Thoracic aorta (tissue), 2 donors: ENCODE measurements at regions not wholly inside any gene's neighbourhood (a gene's known extent, or its start where the extent isn't known, plus 50 kb on each side); places are given as distances from the start of the nearest gene placed in this dataset.
"Not testable (repeated sequence)": the region's sequence is repeated elsewhere in the genome, so short reads cannot be mapped to it uniquely, and the experiment has no call there.

Source experiments
- ATAC-seq: fragments of 150-250 bp; one replicate; pipeline ENCODE4 v1.8.0; 2017; ENCODE audit warnings: low read depth; ENCODE audit not compliant: insufficient number of reproducible peaks, low FRiP score
- DNase-seq: peaks from one replicate; pipeline ENCODE4 v3.0.0-alpha.2; 2020; ENCODE audit warnings: low spot score
- H3K27ac ChIP-seq, 2 donors: fragments of 200-600 bp; sonication (generic); 1 replicate in 1 of 2; 2 replicates in 1 of 2; pipeline ENCODE4 v1.5.1; 2016; ENCODE audit warnings: mild to moderate bottlenecking in 2 of 2, moderate library complexity in 2 of 2
- H3K27me3 ChIP-seq: fragments of 200-600 bp; sonication (generic); replicated peaks from 2 replicates; pipeline ENCODE4 v1.6.0; 2016; ENCODE audit warnings: mild to moderate bottlenecking; ENCODE audit not compliant: insufficient read depth
- H3K36me3 ChIP-seq: fragments of 200-600 bp; sonication (generic); one replicate; pipeline ENCODE4 v1.5.1; 2016
- H3K4me1 ChIP-seq, 2 donors: fragments of 200-600 bp; sonication (generic); 1 replicate in 1 of 2; 2 replicates in 1 of 2; pipeline versions ENCODE4 v1.5.1 to v1.6.0; 2016; ENCODE audit warnings: low read depth in 2 of 2, mild to moderate bottlenecking in 1 of 2; ENCODE audit not compliant: control insufficient read depth in 1 of 2
- H3K4me3 ChIP-seq: fragments of 200-600 bp; sonication (generic); 2 replicates; pipeline ENCODE4 v1.5.1; 2016; ENCODE audit warnings: mild to moderate bottlenecking
- H3K9me3 ChIP-seq: fragments of 200-600 bp; sonication (generic); 2 replicates; pipeline ENCODE4 v1.5.1; 2016
- CTCF ChIP-seq: fragments of 200-600 bp; sonication (generic); IDR thresholded peaks from one replicate; pipeline ENCODE4 v1.5.1; 2019; ENCODE audit warnings: antibody characterized with exemption

- H3K27me3 ChIP-seq, result no peaks in the 10 kb centered on the region
- no peaks in the 10 kb centered on the region for H3K36me3 ChIP-seq
- no peaks in the 10 kb centered on the region for H3K9me3 ChIP-seq
- H3K4me1 ChIP-seq, result no peaks in the 10 kb centered on the region
- H3K27ac ChIP-seq, result no peak overlapping the region
- no peak overlapping the region for H3K4me3 ChIP-seq
- DNase-seq (no peak), ATAC-seq (no peak)
- TF ChIP-seq CTCF, result no peak
Measured at GRCh38 chr14:88962356-88962755, 137.9 kb downstream of the TTC8 start.

- no peaks in the 10 kb centered on the region for H3K4me1 ChIP-seq
- no peak for TF ChIP-seq CTCF
- no peaks in the 10 kb centered on the region for H3K27me3 ChIP-seq
- no peak for DNase-seq
- no peaks in the 10 kb centered on the region for H3K36me3 ChIP-seq
- H3K9me3 ChIP-seq, result no peaks in the 10 kb centered on the region
- no peak overlapping the region for H3K4me3 ChIP-seq
- ATAC-seq, result no peak
- H3K27ac ChIP-seq, result no peak overlapping the region
Measured at GRCh38 chr14:88967299-88967698, 142.8 kb downstream of the TTC8 start.

- DNase-seq (no peak), ATAC-seq (no peak)
- no peak for TF ChIP-seq CTCF
- Histone ChIP-seq H3K27ac (no peak overlapping the region), H3K4me3 (no peak overlapping the region), H3K36me3 (no peaks in the 10 kb centered on the region), H3K27me3 (no peaks in the 10 kb centered on the region), H3K4me1 (no peaks in the 10 kb centered on the region), H3K9me3 (no peaks in the 10 kb centered on the region)
Measured at GRCh38 chr14:88975043-88975830, 150.8 kb downstream of the TTC8 start.

- Histone ChIP-seq H3K36me3 (no peaks in the 10 kb centered on the region), H3K9me3 (no peaks in the 10 kb centered on the region), H3K27me3 (no peaks in the 10 kb centered on the region), H3K27ac (no peak overlapping the region), H3K4me3 (no peak overlapping the region), H3K4me1 (no peaks in the 10 kb centered on the region)
- ATAC-seq, result no peak
- no peak for DNase-seq
- TF ChIP-seq CTCF, result no peak
Measured at GRCh38 chr14:88975926-88976325, 151.5 kb downstream of the TTC8 start.

GRCh38 chr14:88980907-88981306 is 156.5 kb downstream of the TTC8 start:
- not testable (repeated sequence) for H3K4me1 ChIP-seq, H3K27me3 ChIP-seq, ATAC-seq, H3K4me3 ChIP-seq, H3K36me3 ChIP-seq, DNase-seq, H3K9me3 ChIP-seq, H3K27ac ChIP-seq

- DNase-seq, result no peak
- H3K4me3 ChIP-seq, result no peak overlapping the region
- no peak for ATAC-seq
- no peaks in the 10 kb centered on the region for H3K27me3 ChIP-seq
- H3K27ac ChIP-seq, result no peak overlapping the region
- no peak for TF ChIP-seq CTCF
- no peaks in the 10 kb centered on the region for H3K36me3 ChIP-seq
- H3K9me3 ChIP-seq, result no peaks in the 10 kb centered on the region
- no peaks in the 10 kb centered on the region for H3K4me1 ChIP-seq
Measured at GRCh38 chr14:88981948-88982347, 157.5 kb downstream of the TTC8 start.
